Transverse colon (tissue), 4 donors: ENCODE measurements at regions not wholly inside any gene's neighbourhood (a gene's known extent, or its start where the extent isn't known, plus 50 kb on each side); places are given as distances from the start of the nearest gene placed in this dataset.
"Not testable (repeated sequence)": the region's sequence is repeated elsewhere in the genome, so short reads cannot be mapped to it uniquely, and the experiment has no call there.

Experiments
- CTCF ChIP-seq, 5 experiments: fragments of 200-600 bp in 3 of 5; fragments of 450-650 bp in 2 of 5; sonication (generic) in 3 of 5; IDR thresholded peaks; 1 replicate in 2 of 5; 2 replicates in 3 of 5; pipeline ENCODE4 v1.5.1; 2016 to 2017; ENCODE audit warnings: antibody characterized with exemption in 5 of 5, inconsistent platforms in 3 of 5, mild to moderate bottlenecking in 2 of 5, moderate library complexity in 1 of 5
- EP300 ChIP-seq: sonication (generic); formaldehyde crosslinking; IDR thresholded peaks from one replicate; pipeline ENCODE4 v1.6.1; 2017; ENCODE audit warnings: antibody characterized with exemption, low read depth
- POLR2AphosphoS5 ChIP-seq, 3 donors: sonication (generic); formaldehyde crosslinking; IDR thresholded peaks; one replicate each; pipeline ENCODE4 v1.6.1; 2016; ENCODE audit warnings: antibody characterized with exemption in 3 of 3

GRCh38 chr6:144389474-144389873, 104.3 kb downstream of the UTRN start:
- TF ChIP-seq POLR2AphosphoS5 (IDR thresholded peaks at IDR 0.05); CTCF (IDR thresholded peaks at IDR 0.05); EP300: not testable (repeated sequence)
